Spinal cord (tissue), 9 donors: ENCODE measurements at regions not wholly inside any gene's neighbourhood (a gene's known extent, or its start where the extent isn't known, plus 50 kb on each side); places are given as distances from the start of the nearest gene placed in this dataset.
A peak's percentile ranks its signal among the peaks of the same experiment; 100 is the strongest.
"Not testable (repeated sequence)": the region's sequence is repeated elsewhere in the genome, so short reads cannot be mapped to it uniquely, and the experiment has no call there.

Experiments
- DNase-seq, 6 donors: peaks; one replicate each; pipeline versions ENCODE4 v3.0.0 to v3.0.0-alpha.2; 2013 to 2015; ENCODE audit warnings: low spot score in 6 of 6, low read depth in 4 of 6
- H3K27ac ChIP-seq: one replicate; pipeline ENCODE4 v1.5.1; 2013; ENCODE audit warnings: low read depth, low read length, control low read depth
- H3K27me3 ChIP-seq: one replicate; pipeline ENCODE4 v1.6.1; 2013; ENCODE audit warnings: low read length; ENCODE audit not compliant: control insufficient read depth, insufficient read depth
- H3K36me3 ChIP-seq: one replicate; pipeline ENCODE4 v1.6.1; 2013; ENCODE audit warnings: low read length; ENCODE audit not compliant: control insufficient read depth, insufficient read depth
- H3K4me1 ChIP-seq: one replicate; pipeline ENCODE4 v1.6.1; 2013; ENCODE audit warnings: low read length; ENCODE audit not compliant: control insufficient read depth, insufficient read depth
- H3K4me3 ChIP-seq: one replicate; pipeline ENCODE4 v1.5.1; 2013; ENCODE audit warnings: low read depth, low read length, control low read depth
- H3K9me3 ChIP-seq: one replicate; pipeline ENCODE4 v1.6.1; 2013; ENCODE audit warnings: low read length; ENCODE audit not compliant: control insufficient read depth, insufficient read depth
- WGBS: methylation state at CpG from one replicate; pipeline ENCODE4 v1.1.5; 2013; ENCODE audit warnings: missing lambda C conversion rate; ENCODE audit not compliant: insufficient coverage; 5-methylcytosine and 5-hydroxymethylcytosine counted together
- donor health status: healthy.

DNA sequence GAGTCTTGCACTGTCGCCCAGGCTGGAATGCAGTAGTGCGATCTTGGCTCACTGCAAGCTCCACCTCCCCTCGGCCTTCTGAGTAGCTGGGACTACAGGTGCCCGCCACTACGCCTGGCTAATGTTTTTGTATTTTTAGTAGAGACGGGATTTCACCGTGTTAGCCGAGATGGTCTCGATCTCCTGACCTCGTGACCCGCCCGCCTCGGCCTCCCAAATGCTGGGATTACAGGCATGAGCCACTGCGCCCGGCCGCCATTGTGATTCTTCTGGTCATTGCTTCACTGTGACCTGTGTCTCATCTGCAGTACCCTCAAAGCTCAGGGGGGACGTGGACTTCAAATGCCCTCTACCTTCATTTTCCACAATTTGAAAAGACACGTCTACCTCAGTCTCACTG, 481.9 kb downstream of the TRHDE start:
- H3K4me1 ChIP-seq, DNase-seq, H3K27ac ChIP-seq, H3K27me3 ChIP-seq, H3K4me3 ChIP-seq, H3K36me3 ChIP-seq, H3K9me3 ChIP-seq: not testable (repeated sequence)
- 97% methylated on average over 16 of the region's 18 CpGs for WGBS

DNA sequence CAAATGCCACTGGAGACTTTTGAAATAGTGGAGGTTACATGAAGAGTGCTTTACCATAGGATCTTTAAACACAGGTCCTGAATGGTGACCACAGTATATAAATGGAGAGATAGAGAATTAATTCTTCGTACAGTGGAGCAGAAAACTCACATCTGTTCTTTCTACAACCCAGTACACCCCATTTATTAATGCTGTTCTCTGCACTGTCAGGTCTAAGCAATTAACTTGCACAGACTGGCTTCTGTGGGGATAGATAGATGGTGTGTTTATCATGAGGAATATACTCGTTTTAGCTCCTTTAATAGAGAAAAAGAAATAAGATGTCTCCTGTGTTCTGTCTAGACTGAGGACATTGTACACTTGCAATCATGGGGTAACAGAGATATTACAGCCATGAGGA, 494.3 kb downstream of the TRHDE start:
- Histone ChIP-seq H3K4me1 (no peaks in the 10 kb centered on the region), H3K27me3 (no peaks in the 10 kb centered on the region), H3K27ac (no peak overlapping the region), H3K4me3 (no peak overlapping the region), H3K36me3 (no peaks in the 10 kb centered on the region), H3K9me3 (no peaks in the 10 kb centered on the region)
- 75% methylated on average over 1 of the region's 2 CpGs for WGBS
- DNase-seq, result peak in 1 of 6 donors; percentile 47

DNA sequence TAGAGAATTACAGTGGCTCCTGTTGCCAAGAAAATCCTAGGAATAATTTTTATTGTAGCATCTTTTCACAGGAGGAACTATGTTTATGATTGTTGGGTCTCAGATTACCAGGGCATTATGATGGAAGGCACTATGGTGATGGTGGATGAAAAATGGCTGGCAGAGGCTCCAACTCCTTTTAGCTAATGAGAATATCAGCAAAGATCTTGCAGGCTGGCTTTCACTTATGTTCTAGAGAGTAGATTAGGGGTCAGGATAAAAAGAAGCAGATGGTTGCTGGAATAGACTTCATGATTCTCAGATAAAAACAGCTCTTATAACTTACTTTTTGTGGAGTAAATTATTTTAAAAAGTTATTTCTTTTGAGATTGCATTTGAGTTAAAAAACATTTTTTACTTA, 501.9 kb downstream of the TRHDE start:
- no peaks in the 10 kb centered on the region for H3K27me3 ChIP-seq
- H3K27ac ChIP-seq, result no peak overlapping the region
- DNase-seq, result no peak
- no peaks in the 10 kb centered on the region for H3K9me3 ChIP-seq
- H3K4me3 ChIP-seq, result no peak overlapping the region
- no peaks in the 10 kb centered on the region for H3K4me1 ChIP-seq
- H3K36me3 ChIP-seq, result no peaks in the 10 kb centered on the region

DNA sequence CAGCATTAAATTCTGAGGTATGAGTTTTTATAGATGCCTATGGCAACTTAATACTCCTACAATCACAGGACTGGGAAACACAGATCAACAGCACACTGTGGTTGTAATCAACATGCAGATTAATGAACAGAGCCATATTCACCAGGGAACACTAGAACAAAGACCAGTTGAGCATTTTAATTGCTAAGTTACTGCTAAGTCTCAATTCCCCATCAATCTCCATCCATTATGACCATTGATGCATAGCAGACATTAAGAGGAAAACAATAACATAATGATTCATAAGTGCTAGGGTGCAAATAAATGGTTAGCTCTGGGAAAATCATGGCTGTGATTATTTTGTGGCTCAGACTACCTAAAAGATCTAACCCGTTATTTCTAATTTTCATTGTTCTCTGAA, 505.6 kb downstream of the TRHDE start:
- no peak overlapping the region for H3K4me3 ChIP-seq
- H3K27me3 ChIP-seq, result no peaks in the 10 kb centered on the region
- no peaks in the 10 kb centered on the region for H3K36me3 ChIP-seq
- no peaks in the 10 kb centered on the region for H3K9me3 ChIP-seq
- no peaks in the 10 kb centered on the region for H3K4me1 ChIP-seq
- no peak overlapping the region for H3K27ac ChIP-seq
- peak in 5 of 6 donors; percentile 6 to 94 (median 23) for DNase-seq
- no CpG with 5 or more reads among the region's 1 CpG for WGBS

DNA sequence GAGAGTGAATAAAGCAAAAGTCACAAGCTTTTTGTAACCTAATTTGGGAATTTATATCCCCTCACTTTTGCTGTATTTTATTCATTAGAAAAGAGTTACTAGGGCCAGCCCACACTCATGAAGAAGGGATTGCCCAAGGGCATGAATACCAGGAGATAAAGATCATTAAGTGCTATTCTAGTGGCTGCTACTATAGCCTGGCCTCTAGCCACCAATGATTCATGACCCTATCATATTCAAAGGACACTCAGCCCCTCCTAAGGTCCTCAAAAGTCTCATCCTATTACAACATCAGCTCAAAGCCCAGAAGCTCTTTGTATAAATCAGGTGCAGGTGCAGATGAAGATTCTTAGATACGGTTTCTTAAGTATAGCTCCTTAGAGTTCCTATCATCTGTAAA, 518.1 kb downstream of the TRHDE start:
- DNase-seq, result no peak
- no peaks in the 10 kb centered on the region for H3K4me1 ChIP-seq
- no peaks in the 10 kb centered on the region for H3K9me3 ChIP-seq
- WGBS, result no CpG with 5 or more reads among the region's 1 CpG
- H3K27me3 ChIP-seq, result no peaks in the 10 kb centered on the region
- no peak overlapping the region for H3K4me3 ChIP-seq
- H3K27ac ChIP-seq, result no peak overlapping the region
- no peaks in the 10 kb centered on the region for H3K36me3 ChIP-seq

DNA sequence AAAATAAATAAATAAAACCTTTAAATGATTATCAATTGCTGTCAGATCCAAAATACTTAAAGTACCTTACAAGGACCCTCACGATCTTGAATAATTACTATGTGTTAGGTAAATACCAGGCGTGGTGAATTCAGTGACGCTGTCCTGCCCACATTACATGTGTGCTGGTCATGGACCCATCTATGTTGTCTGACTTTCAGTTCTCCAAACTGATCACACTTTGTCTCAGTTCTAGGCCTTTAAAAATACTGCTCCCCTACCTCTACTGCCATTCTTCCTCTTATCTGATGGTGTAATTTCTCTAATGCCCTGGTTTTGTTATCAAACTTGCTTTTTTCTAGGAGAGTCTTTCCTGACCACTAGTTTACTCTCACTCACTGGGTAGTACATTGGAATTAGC, 520.7 kb downstream of the TRHDE start:
- no peak for DNase-seq
- Histone ChIP-seq H3K36me3 (no peaks in the 10 kb centered on the region), H3K27ac (no peak overlapping the region), H3K9me3 (no peaks in the 10 kb centered on the region), H3K27me3 (no peaks in the 10 kb centered on the region), H3K4me3 (no peak overlapping the region), H3K4me1 (no peaks in the 10 kb centered on the region)
- WGBS, result 90% methylated on average over 2 of the region's 3 CpGs

DNA sequence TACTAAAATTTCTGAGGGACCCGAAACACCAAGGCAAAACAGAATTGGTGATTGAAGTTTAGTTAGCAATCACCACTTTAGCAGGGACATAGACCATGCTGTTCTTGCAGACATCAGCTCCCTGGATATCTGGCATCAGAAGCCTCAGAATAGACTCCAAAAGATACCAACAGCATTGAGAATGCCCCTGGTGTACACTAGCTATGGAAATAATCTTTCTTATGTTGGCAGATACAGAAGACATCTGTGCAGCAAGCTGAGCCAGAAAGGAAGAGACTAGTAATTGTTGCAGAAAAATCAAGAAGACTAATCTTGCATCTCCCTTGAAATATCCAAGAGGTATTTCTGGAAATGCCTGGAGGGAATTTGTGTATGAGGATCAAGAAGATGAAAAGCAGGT, 521.6 kb downstream of the TRHDE start:
- no peaks in the 10 kb centered on the region for H3K27me3 ChIP-seq
- no peak overlapping the region for H3K4me3 ChIP-seq
- no peaks in the 10 kb centered on the region for H3K9me3 ChIP-seq
- no peaks in the 10 kb centered on the region for H3K36me3 ChIP-seq
- peak in 1 of 6 donors; percentile 58 for DNase-seq
- H3K27ac ChIP-seq, result no peak overlapping the region
- no CpG with 5 or more reads among the region's 1 CpG for WGBS
- no peaks in the 10 kb centered on the region for H3K4me1 ChIP-seq

DNA sequence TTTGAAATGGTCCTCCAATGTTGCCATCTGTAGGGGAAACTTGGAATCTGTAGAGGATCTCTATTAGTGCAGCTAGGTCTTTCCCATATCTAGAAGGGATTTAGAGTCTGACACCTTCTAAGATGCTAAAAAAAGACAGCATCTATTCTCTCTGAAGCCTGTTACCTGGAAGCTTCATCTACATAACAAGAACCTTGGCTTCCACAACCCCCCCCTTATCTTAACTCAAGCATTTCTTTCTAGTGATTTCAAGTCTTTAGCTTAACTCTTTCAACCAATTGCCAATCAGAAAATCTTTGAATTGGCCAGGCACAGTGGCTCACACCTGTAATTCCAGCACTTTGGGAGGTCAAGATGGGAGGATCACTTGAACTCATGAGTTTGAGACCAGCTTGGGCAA, 543.3 kb downstream of the TRHDE start:
- DNase-seq, result no peak
- Histone ChIP-seq H3K4me3 (no peak overlapping the region), H3K27me3 (no peaks in the 10 kb centered on the region), H3K27ac (no peak overlapping the region), H3K36me3 (no peaks in the 10 kb centered on the region), H3K9me3 (no peaks in the 10 kb centered on the region), H3K4me1 (no peaks in the 10 kb centered on the region)

DNA sequence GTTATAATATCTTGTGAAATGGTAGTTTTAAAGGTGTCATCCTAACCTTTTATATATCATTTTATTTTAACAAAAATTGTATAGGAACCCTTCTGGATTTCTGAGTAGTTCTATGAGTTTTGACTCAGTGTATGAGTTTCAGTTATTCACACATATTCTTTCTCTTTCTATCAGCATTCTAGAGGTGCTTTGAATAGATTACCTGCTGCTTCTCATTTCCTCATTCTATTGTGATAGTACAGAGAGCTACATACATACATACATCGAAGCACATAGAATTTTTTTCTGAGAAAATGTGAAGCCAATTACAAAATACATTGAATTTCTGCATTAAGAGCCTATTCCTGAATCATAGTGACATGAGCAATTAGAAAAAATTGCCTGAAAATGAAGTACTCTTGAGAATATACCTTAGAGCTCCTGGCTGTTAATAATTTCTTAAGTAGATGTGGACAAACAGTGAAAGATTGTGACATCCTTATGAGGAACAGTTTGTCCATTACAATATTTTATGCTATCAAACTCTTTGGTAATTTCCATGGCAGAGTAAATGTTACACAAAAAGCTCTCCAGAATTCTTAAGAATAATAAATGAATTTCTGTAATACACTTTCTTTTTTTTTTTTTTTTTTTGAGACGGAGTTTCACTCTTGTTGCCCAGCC, 556.6 kb downstream of the TRHDE start:
- H3K27ac ChIP-seq, result no peak overlapping the region
- no peaks in the 10 kb centered on the region for H3K27me3 ChIP-seq
- H3K4me3 ChIP-seq, result no peak overlapping the region
- no peaks in the 10 kb centered on the region for H3K9me3 ChIP-seq
- WGBS, result no CpG with 5 or more reads among the region's 2 CpGs
- no peaks in the 10 kb centered on the region for H3K4me1 ChIP-seq
- no peak for DNase-seq
- no peaks in the 10 kb centered on the region for H3K36me3 ChIP-seq

DNA sequence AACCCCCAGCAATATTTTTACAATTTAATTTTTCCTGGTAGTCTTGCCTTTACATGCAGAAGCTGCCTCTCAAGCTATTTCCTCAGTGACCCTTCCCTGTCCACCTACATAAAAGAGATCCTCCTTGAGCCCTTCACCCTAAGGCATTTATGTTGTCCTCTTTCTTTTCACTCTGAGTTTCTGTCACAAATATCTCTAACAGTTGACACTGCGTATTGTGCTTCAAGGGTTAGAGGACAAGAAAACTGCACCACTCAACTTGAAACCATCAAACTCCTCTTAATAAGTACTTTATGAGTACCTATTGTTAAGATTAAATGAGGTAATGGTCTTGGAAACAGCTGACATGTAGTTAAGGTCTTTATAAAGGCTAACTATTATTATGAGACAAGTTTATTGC, 557.7 kb downstream of the TRHDE start:
- Histone ChIP-seq H3K9me3 (no peaks in the 10 kb centered on the region), H3K4me1 (no peaks in the 10 kb centered on the region), H3K27ac (no peak overlapping the region), H3K4me3 (no peak overlapping the region), H3K36me3 (no peaks in the 10 kb centered on the region), H3K27me3 (no peaks in the 10 kb centered on the region)
- no peak for DNase-seq
- no CpG with 5 or more reads among the region's 1 CpG for WGBS
